Stimulated activated CD4-positive, alpha-beta T cell treated with anti-CD3 and anti-CD28 coated beads, Interleukin-12 subunit alpha, Interleukin-12 subunit beta, amount 100 ng/mL, for 24 hours (primary cell): ENCODE measurements at regions not wholly inside any gene's neighbourhood (a gene's known extent, or its start where the extent isn't known, plus 50 kb on each side); places are given as distances from the start of the nearest gene placed in this dataset.
"Not testable (repeated sequence)": the region's sequence is repeated elsewhere in the genome, so short reads cannot be mapped to it uniquely, and the experiment has no call there.

Experiments
- DNase-seq, 2 experiments: peaks; one replicate each; pipeline ENCODE4 v3.0.0-alpha.2; 2020; ENCODE audit warnings: low read depth in 2 of 2

DNA sequence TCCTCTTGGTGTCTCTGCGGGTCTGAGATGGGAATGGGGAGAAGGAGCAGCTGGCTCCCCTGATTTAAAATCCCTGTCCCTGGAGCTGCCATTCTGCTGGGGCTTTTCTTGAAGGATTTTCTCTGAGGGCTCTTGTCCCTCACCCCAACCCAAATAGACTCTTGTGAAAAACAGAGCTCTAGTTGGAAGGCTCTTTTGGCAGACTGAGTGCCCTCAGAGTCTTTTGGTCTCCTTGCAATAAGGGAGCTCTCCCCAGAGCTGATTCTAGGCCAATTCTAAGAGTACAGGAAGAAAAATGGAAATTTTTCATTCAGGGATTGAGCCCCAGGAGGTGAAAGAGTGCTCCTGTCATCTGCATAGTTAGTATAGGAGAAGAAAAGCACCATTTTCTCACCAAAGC is 238.3 kb downstream of the COG6 start:
- DNase-seq = no peak

DNA sequence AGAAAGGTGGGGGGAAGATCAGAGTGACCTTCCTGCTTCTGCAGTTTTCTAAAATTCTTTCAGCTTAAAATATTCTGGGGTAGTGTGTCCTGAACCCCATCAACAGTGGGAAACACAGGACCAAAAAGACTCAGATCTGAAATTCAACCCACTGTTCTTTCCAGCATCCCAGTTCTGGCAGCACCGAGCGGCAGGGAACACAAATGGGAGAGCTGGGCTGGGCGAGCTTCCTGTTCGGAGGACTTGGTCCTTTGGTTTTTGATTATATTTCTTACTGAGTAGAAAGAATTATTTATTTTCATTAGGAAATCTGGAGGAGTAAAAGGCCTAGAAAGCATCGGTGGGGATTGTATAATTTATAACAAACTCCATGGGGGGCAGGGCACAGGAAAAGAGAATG is 239.1 kb downstream of the COG6 start:
- DNase-seq = no peak

DNA sequence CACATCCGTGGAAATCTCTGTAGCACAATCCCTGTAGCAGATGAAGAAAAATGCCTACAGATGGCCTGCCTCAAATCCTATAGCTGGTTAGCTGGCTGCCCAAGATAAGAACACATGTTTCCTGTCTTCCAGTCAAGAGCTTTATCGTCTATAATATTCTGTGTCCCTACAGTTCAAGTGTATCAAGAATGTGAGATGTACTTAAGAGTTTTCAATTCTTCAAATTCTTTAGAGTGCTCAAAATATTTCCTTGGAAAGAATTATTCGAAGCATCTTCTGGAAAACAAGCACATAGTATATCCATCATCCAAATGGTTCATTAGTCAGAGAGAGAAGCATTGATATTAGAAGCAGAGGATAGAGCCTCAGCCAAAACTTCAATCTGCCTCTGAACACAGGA is 239.8 kb downstream of the COG6 start:
- no peak for DNase-seq

DNA sequence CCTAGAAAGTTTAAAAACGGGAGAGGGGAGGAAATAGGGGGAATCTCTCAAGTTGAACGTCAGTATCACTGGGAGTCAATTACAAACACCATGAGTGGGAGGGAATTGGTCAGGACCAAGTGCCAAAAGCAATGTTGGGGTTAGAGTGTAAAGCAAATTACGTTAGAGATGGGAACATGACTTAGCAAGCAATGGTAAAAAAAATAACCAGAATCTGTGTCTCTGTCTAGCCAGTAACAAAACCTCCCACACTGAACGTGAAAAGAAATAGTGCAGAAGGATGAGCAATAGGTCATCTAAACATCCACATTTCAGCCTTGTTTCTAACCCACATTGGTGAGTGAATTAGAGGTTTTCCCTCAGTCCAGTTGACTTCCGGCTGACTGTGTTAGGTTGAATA is 242.2 kb downstream of the COG6 start:
- no peak for DNase-seq

DNA sequence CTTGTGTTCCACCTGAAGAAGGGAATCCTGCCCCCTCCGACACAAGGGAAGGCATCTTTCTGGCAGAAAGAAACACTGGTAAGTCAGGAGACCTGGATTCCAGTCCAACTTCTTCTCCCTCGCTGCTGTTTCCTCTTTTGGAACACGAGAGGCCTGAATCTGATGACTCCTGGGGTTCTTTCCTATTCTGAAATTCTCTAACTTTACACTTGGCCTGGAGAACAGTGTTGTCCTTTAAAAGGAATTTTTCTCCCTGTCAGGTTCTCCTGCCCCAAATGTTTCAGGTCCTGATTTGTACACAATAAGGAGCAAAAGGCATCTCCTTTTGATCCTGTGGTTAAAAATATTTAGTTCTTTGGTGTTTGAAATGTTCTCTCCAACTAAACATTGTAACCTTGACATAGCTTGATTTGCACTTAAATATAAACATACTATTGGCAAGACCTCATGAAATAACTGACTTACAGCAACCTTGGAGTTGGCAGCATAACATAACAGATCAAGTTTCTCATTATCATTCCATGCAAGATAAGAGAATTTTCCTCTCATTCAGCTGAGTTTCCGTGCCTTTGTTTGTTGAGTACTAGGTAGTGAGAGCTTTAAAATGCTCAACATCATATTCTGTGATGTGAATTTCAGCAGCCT is 244.8 kb downstream of the COG6 start:
- no peak for DNase-seq

DNA sequence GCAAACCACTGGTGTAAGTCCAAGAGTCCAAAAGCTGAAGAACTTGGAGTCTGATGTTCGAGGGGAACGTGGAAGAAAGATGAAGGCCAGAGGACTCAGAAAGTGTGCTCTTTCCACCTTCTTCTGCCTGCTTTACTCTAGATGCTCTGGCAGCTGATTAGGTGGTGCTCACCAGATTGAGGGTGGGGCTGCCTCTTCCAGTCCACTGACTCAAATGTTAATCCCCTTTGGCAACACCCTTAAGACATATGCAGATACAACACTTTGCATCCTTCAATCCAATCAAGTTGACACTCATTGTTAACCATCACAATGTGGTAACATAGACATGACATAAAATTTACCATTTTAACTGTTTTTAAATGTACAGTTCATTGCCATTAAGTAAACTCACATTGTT is 249.5 kb downstream of the COG6 start:
- no peak for DNase-seq

DNA sequence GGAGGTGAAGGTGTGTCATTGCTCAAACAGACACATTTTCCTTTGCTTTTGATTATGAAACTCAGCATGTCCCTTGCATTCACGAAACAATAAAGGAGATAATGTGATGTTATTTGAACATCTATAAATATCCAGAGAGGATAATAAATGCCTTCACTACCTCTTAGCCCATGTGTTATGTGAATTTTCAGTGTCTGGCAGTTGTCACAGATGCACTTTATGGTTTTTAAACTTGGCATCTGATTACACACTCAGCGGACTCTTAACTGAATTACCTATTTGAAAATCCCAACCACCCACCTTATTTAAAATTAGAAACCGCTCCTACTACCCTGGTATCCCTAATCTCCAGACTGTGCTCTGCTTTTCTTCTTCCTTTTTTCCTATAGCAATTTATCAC is 254.2 kb downstream of the COG6 start:
- no peak for DNase-seq

DNA sequence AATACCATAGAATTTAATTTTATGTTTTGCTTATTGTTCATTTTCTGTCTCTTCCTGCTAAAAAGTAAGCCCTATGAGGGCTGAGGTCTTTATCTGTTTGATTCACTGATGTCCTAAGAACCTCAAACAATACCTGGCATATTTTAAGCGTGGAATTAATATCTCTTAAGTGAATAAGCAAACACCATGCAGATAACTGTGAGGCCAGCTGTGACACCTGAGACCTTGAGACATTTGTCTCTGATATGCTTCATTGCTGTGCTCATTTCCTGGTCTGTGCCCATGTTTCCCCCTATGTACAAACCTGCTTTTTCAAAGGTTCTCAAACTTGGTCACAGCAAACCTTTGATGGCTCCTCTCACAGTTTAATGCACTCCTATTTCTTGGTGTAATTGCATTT is 254.6 kb downstream of the COG6 start:
- DNase-seq = no peak

DNA sequence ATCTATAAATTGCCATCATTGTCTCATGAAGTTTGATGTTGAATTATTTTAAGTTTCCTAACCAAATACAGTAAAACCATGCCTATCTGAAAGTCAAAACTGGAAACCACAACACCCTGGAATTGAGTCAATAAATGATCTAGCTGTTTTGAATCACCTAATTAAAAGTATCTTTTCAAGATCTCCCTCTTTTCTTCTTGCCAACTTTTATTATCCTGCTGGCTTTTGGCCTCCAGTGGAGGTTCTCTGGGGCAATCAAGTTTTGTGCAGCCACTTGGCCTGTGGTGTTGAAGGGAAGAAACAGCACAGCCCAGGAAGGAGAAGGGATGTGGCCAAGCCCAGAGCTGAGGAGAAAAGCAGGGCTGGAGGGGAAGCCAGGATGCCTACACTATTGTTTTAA is 255.4 kb downstream of the COG6 start:
- DNase-seq = peak in 1 of 2 experiments; percentile 1

DNA sequence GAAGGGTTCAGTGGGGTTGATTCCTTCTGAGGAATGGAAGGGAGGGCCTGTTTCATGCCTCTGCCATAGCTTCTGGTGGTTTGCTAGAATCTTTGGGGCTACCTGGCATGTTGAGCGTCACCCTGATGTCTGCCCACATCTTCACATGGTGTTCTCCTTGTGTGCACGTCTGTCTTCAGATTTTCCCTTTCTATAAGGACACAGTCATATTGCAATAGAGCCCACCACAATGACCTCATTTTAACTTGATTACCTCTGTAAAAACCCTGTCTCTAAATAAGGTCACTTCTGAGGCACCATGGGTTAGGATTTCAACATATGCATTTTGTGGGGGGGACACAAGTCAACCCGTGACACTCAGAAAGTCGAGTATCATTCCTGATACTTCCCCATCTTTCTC is 257.9 kb downstream of the COG6 start:
- DNase-seq = no peak

DNA sequence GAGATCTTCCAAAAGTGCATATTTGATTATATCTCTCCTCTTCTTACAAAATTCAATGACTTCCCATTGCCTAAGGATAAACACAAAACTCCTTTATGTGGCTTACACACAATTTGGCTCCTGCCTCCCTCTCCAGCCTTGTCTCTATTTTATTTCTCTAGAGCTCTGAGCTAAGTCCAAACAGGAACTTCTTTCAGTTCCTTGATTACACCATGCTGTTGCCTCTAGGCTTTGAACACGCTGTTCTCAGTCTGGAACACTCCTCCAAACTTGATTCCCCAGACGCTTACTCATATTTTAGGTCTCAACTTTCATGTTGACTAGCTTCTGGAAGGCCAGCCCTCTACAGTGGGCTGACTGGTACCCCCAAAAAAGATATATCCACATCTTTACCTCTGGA is 258.5 kb downstream of the COG6 start:
- DNase-seq = no peak

DNA sequence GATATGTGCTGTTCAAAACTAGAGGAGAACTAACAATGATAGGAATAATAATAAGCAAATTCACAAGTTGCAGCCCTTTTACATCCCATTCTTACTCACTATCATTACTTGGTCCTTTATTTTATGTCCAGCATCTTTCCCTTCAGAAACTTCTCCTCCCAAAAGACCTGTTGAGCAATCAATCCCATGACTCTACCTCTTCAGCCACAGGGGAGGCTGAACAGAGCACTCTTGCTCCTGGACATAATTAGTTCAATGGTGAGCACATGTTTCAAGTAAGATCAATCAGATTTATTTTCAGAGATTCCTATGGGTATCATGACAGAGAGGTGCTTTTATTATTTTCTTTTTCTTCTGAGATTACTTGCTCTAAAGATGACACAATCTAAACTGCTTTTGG is 260.0 kb downstream of the COG6 start:
- DNase-seq = no peak

DNA sequence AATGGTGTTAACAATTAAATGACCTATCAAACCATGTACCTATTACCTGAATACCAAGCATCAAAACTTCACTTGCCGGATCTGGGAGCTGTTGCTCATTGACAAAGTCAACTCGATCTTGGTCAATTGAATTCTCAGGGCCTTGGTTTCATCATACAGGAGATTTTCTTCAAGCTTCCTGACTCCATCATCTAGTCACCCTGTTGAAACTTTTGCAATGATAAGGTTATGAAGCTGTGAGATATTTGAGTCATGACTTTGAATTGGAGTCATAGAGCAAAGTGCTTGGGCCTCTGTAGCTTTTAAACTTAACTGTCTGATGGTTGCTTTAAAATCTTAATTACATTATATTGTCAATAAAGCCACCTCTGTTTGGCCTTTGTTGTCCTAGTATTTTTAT is 260.9 kb downstream of the COG6 start:
- no peak for DNase-seq

DNA sequence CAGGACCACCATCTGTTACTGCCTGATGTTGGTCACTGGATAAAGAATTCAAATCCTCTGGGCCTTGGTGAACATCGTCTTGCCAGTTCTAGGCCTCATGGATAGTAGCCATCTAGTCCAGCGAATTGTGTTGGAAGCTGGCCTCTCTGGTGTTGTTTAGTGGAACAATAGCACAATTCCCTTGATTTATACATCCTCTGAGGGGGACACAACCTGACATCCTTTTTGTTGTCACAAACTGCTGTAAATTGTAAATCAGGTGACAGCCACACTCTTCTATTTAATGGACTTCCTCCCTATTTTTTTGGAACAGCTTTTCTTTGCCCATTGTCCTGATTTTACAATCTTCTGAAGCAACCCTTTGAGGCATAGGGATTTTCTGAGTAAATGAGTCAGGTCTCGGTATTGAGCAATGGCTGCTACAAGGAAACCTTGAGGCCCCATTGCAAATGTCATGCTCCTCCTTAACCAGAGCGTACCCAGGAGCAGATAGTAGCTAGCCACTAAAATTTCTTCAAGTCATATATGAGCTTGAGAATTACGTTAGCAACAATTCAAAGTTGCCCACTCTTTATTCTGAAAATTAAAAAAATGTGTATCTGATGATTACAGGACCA is 263.3 kb downstream of the COG6 start:
- no peak for DNase-seq

DNA sequence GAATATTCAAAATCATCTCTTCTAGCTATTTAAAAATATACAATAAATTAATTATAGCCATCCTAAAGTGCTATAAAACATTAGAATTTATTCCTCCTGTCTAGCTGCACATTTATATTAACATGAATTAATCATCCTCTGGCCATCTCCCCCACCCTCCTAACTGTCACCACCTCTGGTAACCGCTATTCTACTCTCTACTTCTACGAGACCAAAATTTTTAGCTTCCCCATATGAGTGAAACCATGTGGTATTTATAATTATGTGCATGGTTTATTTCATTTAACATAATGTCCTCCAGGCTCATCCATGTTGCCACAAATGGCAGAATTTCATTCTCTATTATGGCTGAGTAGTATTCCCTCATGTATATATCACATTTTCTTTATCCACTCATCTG is 265.2 kb downstream of the COG6 start:
- no peak for DNase-seq

DNA sequence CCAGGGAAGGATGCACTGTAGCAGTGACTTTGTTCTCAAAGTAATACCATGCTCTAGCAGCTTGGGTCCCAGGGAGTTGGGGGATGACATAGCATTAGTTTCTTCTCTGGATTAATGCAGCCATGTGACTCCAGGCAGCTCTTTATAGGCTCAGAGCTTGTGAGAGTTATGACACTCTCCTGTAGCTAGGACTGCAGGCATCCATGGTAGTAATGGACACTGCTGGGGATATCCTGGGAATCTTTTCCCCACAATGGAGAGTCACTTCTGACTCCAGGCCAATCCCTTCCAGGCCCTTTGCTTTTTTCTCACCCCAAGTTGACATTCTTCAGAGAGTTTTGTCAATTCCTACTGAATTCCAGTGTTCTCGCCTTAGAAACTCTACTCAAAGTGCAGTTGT is 270.9 kb downstream of the COG6 start:
- DNase-seq = no peak

DNA sequence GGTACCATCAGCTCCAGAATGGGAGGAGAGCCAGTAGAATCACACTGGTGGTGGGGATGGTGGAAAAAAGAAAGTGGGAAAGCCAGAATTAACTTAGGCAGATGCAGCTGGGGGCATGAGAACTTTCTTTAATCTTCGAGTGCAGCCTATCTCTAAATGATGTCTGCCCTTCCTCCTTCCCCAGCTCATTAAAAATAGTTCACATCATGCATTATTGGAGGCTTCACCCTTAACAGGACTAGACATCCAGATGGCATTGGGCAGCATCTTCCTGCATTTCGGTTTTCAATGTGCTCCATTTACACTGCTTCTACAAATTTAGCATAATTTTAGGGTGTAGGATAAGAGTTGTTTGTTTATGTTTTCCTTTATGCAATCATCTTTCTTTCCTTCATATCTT is 272.8 kb downstream of the COG6 start:
- no peak for DNase-seq

DNA sequence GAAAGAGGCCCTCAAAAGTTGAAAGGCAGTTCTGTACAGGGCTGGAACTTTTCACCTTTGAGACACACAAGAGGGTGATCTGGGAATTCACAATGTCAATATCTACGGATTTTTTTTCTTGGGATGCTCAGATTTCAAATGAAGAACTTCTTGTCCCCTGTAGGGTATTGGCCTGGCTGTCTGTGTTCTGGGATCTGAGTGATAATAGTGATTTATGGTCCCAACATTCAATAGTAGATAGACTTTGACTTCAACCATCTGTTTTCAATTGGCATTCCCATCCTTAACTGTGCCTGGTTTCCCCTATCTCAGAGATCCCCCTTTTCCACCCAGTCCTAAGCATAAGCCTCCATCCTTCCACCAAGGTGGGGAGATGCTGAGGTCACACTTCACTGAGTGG is 274.1 kb downstream of the COG6 start:
- DNase-seq = no peak

DNA sequence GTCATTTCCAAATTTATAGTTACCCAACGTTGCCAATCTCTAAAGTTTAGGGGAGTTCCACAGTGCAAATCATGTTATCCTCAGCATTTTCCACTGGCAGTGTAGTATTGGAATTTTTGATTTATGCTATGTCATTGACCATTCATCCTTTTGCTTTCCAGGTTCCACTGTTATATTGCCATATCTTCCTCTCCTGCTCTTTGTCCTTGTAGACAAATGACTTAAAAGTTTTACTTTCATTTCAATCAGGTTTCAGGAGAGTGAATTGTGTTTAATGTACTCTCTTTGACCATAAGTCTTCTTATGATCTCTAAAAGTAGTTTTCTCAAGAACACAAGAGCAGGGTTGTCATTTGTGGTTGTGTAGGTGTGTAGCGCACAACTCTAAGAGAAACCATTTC is 274.6 kb downstream of the COG6 start:
- no peak for DNase-seq

DNA sequence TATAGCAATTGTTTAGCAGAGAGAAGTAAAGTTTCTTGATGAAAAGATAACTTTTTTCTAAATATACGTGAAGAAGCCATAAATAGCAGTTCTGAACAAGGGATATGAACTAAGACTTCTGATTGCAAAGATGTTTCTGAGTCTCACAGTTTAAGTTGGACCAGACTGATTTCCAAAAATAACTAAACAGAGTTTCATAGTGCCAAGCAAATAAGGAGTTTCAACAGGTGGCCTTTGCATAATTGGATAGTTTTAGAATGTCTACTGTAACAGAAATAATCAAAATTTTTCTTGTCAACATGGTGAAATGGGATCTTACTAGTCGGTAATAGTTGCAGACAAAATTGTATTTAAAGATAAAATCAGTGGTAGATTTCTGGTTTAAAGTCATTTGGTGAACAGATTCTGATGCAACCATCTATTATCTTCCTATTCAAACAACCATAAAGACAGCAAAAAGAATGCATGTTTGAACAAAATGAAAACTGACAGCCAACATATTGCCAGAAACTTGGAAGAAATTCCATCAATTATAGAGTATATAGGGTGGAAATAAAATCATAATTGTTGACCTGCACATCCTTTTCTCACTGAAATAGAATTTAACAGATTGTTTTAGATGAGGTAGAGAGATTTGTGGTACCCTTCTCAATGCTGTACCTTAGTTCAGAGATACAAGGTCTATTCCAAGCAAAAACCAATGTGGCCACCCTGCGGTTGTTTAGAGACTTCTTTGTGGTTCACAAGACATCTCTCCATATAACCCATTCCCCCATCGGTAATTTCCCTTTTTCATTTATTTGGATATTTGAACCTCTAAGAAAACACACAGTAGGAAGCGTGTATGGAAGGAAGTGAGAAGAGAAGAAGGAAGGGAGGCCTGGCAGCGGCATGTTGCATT is 275.3 kb downstream of the COG6 start:
- no peak for DNase-seq

DNA sequence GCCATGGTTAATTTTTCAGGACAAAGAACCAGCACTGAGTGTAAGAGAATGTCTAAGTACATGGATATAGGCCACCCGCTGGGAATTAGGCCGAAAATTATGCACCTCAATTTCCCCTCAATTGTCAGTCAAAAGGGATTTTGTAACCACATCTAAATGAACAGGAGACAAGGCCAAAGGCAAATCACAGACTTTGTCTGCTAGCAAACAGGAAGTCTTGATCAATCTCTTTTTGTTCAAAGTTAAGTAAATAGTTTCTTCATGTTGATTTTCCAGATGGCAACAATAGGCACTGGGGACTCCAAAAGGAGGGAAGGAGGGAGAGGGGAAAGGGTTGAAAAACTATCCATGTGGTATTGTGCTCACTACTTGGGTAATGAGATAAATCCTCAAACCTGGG is 276.0 kb downstream of the COG6 start:
- DNase-seq = no peak

DNA sequence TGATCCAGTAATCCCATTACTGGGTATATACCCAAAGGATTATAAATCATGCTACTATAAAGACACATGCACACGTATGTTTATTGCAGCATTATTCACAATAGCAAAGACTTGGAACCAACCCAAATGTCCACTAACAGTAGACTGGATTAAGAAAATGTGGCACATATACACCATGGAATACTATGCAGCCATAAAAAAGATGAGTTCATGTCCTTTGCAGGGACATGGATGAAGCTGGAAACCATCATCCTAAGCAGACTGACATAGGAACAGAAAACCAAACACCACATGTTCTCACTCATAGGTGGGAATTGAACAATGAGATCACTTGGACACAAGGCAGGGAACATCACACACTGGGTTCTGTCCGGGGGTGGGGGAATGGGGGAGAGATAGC is 277.1 kb downstream of the COG6 start:
- DNase-seq = not testable (repeated sequence)

DNA sequence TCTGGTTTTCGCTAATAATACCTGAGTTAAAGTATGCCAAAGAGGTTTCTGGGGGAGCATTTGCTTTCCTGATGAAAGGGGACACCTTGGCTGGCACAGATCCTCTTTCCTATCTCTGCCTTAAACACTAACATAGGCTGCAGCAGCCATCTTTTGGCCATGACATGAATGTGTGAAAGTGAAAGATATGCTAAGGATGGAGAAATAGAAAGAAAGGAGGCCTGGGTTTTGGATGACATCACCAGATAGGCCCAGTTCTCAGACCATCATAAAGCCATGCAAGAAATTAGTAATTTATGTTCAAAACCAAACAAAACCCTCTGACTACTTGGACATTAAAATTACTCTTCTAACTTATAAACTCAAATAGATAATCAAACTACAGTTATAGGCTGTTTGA is 279.7 kb downstream of the COG6 start:
- no peak for DNase-seq
